Naive B cell (primary cell): ENCODE measurements at regions not wholly inside any gene's neighbourhood (a gene's known extent, or its start where the extent isn't known, plus 50 kb on each side); places are given as distances from the start of the nearest gene placed in this dataset.

ENCODE experiments used
- ATAC-seq, 2 donors: fragments of 150-1000 bp; cut with Tn5 transposase; 2 replicates each; pipeline ENCODE4 v1.10.0; 2021; ENCODE audit warnings: low read depth in 2 of 2, mild to moderate bottlenecking in 2 of 2, moderate library complexity in 2 of 2
- DNase-seq: peaks from one replicate; pipeline ENCODE4 v3.0.0; 2022
- H3K27ac Mint-ChIP-seq, 6 donors: one replicate each; pipeline ENCODE4 v1.8.0; 2020 to 2022; ENCODE audit warnings: mild to moderate bottlenecking in 6 of 6, mixed read lengths in 6 of 6, moderate library complexity in 5 of 6, inconsistent platforms in 2 of 6
- H3K27me3 Mint-ChIP-seq, 3 donors: one replicate each; pipeline ENCODE4 v1.8.0; 2021 to 2022; ENCODE audit warnings: mixed read lengths in 3 of 3, mild to moderate bottlenecking in 1 of 3
- H3K36me3 Mint-ChIP-seq, 2 donors: one replicate each; pipeline ENCODE4 v1.8.0; 2020 to 2022; ENCODE audit warnings: mixed read lengths in 2 of 2, inconsistent platforms in 1 of 2, mild to moderate bottlenecking in 1 of 2
- H3K4me1 Mint-ChIP-seq, 3 donors: one replicate each; pipeline ENCODE4 v1.8.0; 2020 to 2022; ENCODE audit warnings: mixed read lengths in 3 of 3, inconsistent platforms in 1 of 3, mild to moderate bottlenecking in 1 of 3, moderate library complexity in 1 of 3
- H3K4me3 Mint-ChIP-seq, 8 donors: one replicate each; pipeline ENCODE4 v1.8.0; 2020 to 2022; ENCODE audit warnings: mild to moderate bottlenecking in 8 of 8, mixed read lengths in 8 of 8, moderate library complexity in 8 of 8, inconsistent platforms in 2 of 8
- H3K9me3 Mint-ChIP-seq, 7 donors: one replicate each; pipeline ENCODE4 v1.8.0; 2020 to 2022; ENCODE audit warnings: mixed read lengths in 7 of 7, mild to moderate bottlenecking in 5 of 7, inconsistent platforms in 2 of 7, moderate library complexity in 1 of 7

DNA sequence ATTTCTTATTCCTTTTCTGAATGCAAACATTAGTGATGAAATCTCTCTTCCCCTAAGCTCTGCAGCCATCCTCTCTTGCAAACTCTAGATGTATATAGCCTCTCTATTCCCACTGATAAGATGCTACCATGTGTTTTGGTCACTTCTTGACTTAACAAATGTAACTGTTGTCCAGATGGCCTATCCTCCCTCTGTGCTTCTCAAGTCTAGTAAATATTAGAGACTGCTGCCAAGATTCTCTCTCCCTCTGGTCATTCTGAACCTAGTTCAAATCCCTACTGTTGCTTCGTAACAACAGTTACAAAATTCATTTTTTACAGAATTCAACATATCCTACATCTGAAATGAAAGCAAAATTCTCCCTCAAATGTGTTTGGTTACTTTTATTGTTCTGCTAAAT is 156.6 kb downstream of the TXNL1 start:
- Mint-ChIP-seq H3K9me3 (peaks cover 0 to 4% (median 0%) of the 10 kb centered on the region in 7 donors), H3K4me3 (no peak overlapping the region), H3K27ac (no peak overlapping the region), H3K4me1 (no peaks in the 10 kb centered on the region), H3K36me3 (peaks cover 0 to 2% of the 10 kb centered on the region in 2 donors), H3K27me3 (peaks cover 0 to 8% (median 0%) of the 10 kb centered on the region in 3 donors)
- ATAC-seq (no peak), DNase-seq (no peak)

DNA sequence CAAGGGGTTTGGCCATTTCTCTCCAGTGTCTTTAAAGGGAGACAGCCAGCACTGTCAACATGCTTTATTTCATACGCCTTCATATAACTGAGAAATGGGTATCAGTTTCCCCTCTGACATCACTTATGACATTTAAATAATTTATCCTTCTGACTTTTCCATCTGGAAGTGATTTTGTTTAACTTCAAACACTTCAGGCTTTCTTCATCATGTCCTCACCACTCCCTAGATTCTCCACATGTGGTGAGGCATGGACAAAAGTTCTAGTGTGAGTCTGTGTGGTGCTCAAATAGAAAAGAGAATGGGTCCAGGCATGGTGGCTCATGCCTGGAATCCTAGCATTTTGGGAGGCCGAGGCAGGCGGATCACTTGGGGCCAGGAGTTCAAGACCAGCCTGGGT is 158.6 kb downstream of the TXNL1 start:
- no peak overlapping the region for H3K4me3 Mint-ChIP-seq
- no peak for ATAC-seq
- H3K4me1 Mint-ChIP-seq = no peaks in the 10 kb centered on the region
- H3K27me3 Mint-ChIP-seq = peaks cover 0 to 8% (median 0%) of the 10 kb centered on the region in 3 donors
- H3K27ac Mint-ChIP-seq = no peak overlapping the region
- H3K36me3 Mint-ChIP-seq = peaks cover 0 to 4% of the 10 kb centered on the region in 2 donors
- DNase-seq = no peak
- peaks cover 0 to 4% (median 0%) of the 10 kb centered on the region in 7 donors for H3K9me3 Mint-ChIP-seq

DNA sequence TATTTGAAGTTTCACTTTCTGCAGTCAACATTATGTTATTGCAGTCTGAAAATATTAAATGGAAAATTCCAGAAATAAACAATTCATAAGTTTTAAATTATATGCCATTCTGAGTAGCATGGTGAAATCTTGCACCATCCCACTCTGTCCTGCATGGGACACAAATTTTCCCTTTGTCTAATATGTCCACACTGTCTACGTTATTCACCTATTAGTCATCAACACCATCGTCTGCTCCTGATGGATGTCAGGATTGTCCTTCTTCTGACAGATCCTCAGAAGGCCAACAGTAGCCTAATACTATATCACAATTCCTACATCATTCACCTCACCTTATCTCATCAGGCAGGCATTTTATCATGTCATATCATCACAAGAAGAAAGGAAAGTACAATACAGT is 163.1 kb downstream of the TXNL1 start:
- H3K27me3 Mint-ChIP-seq = no peaks in the 10 kb centered on the region
- no peaks in the 10 kb centered on the region for H3K4me1 Mint-ChIP-seq
- H3K27ac Mint-ChIP-seq = no peak overlapping the region
- H3K36me3 Mint-ChIP-seq = peaks cover 0 to 4% of the 10 kb centered on the region in 2 donors
- no peak overlapping the region for H3K4me3 Mint-ChIP-seq
- no peak for DNase-seq
- ATAC-seq = no peak
- H3K9me3 Mint-ChIP-seq = peaks cover 0 to 4% (median 0%) of the 10 kb centered on the region in 7 donors

DNA sequence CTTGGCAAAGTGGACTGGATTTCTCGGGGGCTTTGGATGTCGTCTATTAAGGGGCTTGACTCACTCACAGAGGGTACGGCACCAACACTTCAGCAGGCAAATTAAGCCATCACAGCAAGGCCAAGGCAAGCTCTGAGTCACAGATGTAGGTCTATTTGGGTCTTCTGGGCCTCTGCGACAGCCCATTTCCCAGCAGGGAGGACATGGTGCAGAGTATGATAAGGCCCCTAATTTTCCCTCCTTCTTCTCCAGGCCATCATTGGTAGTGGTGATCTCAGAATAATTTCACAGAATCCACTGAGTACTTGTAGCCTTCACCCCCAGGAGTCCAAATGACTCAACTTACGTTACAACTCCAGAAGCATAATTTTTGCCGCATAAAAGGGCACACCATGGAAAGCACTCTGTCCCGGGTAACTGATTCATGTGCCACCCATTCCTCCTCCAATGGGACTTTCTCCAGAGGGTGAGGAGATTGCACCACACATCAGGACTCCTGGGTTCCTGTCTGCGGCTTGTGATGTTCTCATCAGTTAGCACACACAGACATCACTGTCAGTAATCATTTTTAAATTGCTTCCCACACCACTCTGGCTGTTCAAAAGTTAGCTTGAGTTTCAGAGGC is 164.9 kb downstream of the TXNL1 start:
- H3K27ac Mint-ChIP-seq = no peak overlapping the region
- DNase-seq (no peak), ATAC-seq (no peak)

DNA sequence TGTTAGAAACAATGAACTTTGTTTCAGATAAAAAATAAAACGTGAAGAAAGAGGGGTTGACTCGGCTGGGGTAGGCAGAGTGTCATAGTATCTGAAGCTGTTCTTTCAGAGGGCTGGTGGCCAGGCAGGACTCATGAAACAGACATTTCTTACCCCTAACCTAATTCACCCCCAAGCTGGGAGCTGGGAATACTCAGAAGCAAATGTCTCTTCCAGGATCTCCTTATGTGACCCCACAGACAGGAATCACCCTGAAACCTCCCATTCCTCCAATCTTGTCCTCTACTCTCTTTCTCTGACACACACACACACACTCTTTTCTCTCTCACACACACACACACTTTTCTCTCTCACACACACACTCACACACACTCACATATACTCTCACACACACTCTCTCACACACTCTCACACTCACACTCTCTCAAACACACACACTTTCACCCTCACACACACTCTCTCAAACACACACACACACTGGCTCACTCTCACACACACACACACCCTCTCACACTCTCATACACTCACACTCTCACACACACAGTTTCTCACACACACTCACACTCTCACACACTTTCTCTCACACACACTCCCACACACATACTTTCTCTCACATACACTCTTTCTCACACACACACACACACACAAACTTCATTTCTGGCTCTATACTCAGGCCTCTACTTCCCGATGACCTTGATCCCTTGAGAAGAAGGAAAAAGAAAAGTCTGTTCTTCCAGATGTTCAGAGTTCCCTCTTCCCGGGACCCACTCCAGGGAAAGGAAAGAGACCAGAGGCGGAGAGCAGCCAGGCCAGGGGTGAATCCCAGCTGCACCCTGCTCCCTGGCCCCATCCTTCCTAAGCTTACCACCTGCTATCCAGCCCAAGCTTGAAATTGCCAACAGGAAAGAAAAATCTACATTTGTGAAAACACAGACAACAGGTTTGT is 167.7 kb downstream of the TXNL1 start:
- DNase-seq (no peak), ATAC-seq (no peak)
- H3K4me1 Mint-ChIP-seq = peaks cover 8 to 10% (median 10%) of the 10 kb centered on the region in 3 donors
- no peaks in the 10 kb centered on the region for H3K27me3 Mint-ChIP-seq
- peaks cover 3 to 8% (median 5%) of the 10 kb centered on the region in 7 donors for H3K9me3 Mint-ChIP-seq
- no peak overlapping the region for H3K4me3 Mint-ChIP-seq
- H3K27ac Mint-ChIP-seq = no peak overlapping the region
- H3K36me3 Mint-ChIP-seq = peaks cover 0 to 4% of the 10 kb centered on the region in 2 donors

More for the DNA sequence above, 164.9 kb downstream of the TXNL1 start:
- no peaks in the 10 kb centered on the region for H3K27me3 Mint-ChIP-seq
- H3K4me1 Mint-ChIP-seq = peaks cover 0 to under 1% (median 0%) of the 10 kb centered on the region in 3 donors
- H3K4me3 Mint-ChIP-seq = no peak overlapping the region
- H3K36me3 Mint-ChIP-seq = peaks cover 0 to 4% of the 10 kb centered on the region in 2 donors
- peaks cover 0 to 4% (median 0%) of the 10 kb centered on the region in 7 donors for H3K9me3 Mint-ChIP-seq

DNA sequence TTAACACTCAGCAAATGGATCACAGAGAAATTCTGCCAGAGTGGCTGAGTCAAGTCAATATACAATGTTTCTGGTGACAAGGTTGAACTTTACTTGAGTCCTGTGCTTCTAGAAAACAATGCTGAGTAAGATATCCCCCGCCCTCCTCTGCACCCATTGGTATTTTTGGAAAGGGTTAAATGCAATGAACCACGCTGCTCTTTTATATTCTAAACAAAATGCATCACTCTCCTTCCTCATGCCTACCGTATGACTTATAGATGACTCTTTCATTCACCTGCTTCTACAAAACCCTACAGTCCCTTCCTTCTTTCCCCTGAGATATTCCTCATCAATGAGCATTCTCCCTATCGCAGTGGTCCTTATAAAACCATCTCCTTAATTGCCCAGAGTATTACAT is 168.8 kb downstream of the TXNL1 start:
- peaks cover 8 to 10% (median 10%) of the 10 kb centered on the region in 3 donors for H3K4me1 Mint-ChIP-seq
- peaks cover 10 to 17% (median 15%) of the 10 kb centered on the region in 7 donors for H3K9me3 Mint-ChIP-seq
- no peak overlapping the region for H3K27ac Mint-ChIP-seq
- DNase-seq (no peak), ATAC-seq (no peak)
- no peaks in the 10 kb centered on the region for H3K27me3 Mint-ChIP-seq
- peaks cover 7 to 15% of the 10 kb centered on the region in 2 donors for H3K36me3 Mint-ChIP-seq
- no peak overlapping the region for H3K4me3 Mint-ChIP-seq

DNA sequence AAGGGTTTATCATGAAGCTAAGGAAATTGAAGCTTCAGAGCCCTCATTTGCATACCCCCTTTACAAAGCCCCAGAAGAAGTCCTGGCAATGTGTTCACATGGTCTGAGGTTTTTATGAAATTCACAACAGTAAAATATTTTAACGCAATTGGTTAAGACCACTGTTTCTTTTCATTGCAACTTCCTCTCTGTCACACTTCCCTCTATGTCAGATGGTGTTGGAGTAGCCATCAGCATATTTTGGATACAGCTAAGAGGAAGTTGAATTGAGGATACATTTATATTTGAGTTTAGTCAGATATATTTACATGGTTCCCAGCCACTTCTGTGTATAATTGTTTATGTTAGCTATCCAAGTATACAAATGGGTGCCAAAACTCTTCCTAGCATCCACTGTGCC is 170.0 kb downstream of the TXNL1 start:
- peaks cover 17 to 21% of the 10 kb centered on the region in 2 donors for H3K36me3 Mint-ChIP-seq
- DNase-seq = peak; percentile 1
- peaks cover 13 to 28% (median 26%) of the 10 kb centered on the region in 7 donors for H3K9me3 Mint-ChIP-seq
- H3K4me1 Mint-ChIP-seq = peaks cover 8 to 10% (median 10%) of the 10 kb centered on the region in 3 donors
- peak; percentile 60 to 68 for ATAC-seq
- H3K4me3 Mint-ChIP-seq = no peak overlapping the region
- no peaks in the 10 kb centered on the region for H3K27me3 Mint-ChIP-seq
- peak overlapping the region in 2 of 6 donors; percentile 1 to 32 for H3K27ac Mint-ChIP-seq

DNA sequence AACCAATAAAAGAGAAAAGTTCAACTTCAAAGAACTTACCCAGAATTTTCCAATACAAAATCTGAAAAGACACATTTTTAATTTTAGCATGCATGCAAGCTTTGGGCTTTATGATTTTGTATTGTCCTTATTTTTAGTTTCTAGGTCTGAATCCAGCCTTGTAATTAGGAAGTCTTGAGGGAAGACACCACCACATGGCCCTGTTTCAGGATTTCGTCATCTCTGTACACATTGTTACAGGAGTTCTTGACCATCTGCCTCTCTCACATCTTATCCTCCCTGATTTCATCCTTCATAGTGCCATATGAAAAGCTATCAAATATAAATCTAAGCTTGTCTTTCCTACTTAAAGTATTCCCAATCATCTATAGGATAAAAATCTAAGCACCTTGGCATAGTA is 176.1 kb downstream of the TXNL1 start:
- DNase-seq (no peak), ATAC-seq (no peak)
- H3K9me3 Mint-ChIP-seq = peaks cover 19 to 38% (median 32%) of the 10 kb centered on the region in 7 donors
- H3K4me1 Mint-ChIP-seq = peaks cover 3 to 17% (median 7%) of the 10 kb centered on the region in 3 donors
- peaks cover 18 to 33% of the 10 kb centered on the region in 2 donors for H3K36me3 Mint-ChIP-seq
- no peak overlapping the region for H3K4me3 Mint-ChIP-seq
- no peak overlapping the region for H3K27ac Mint-ChIP-seq
- no peaks in the 10 kb centered on the region for H3K27me3 Mint-ChIP-seq

DNA sequence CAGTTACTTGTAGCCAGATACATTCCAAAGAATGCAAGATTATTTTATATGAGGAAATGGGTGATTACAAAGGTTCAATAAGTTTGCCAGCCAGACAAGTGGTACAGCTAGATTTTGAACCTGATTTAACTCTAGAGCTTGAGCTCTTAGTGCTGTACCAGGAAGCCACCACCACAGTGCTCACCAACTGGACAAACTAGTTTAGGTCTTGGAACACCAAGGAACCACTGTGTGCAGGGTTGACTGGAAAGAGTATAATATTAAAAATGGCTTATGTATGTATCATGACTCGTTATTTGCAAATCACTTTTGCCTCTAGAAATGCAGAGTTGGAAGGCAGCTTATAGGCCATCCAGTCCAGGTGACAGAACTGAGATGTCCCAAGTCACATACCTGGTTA is 177.2 kb downstream of the TXNL1 start:
- Mint-ChIP-seq H3K4me1 (peaks cover 3 to 17% (median 7%) of the 10 kb centered on the region in 3 donors), H3K27ac (no peak overlapping the region), H3K36me3 (peaks cover 18 to 33% of the 10 kb centered on the region in 2 donors), H3K27me3 (no peaks in the 10 kb centered on the region), H3K9me3 (peaks cover 21 to 37% (median 31%) of the 10 kb centered on the region in 7 donors), H3K4me3 (no peak overlapping the region)
- no peak for DNase-seq
- no peak for ATAC-seq

DNA sequence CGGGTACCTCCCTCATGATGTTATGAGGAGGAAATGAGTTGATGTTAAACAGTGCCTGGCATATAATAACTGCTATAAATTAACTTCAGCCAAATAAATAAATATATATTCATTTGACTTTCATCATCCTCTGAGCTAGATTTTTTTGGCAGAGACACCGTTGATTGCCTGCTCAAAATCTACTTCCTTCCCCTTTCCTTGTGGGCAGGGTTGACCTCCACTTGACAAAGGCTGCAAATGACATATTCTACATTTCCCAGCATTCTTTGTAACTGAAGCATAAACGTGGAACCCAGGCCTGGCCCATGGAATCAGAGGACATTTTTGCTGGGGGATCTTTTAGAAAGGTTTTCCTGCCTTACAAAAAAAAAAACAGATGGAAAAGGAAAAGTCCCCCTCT is 177.8 kb downstream of the TXNL1 start:
- DNase-seq = no peak
- no peak for ATAC-seq
- Mint-ChIP-seq H3K27ac (no peak overlapping the region), H3K36me3 (peaks cover 18 to 28% of the 10 kb centered on the region in 2 donors), H3K9me3 (peaks cover 17 to 32% (median 25%) of the 10 kb centered on the region in 7 donors), H3K4me1 (peaks cover 3 to 17% (median 7%) of the 10 kb centered on the region in 3 donors), H3K27me3 (no peaks in the 10 kb centered on the region), H3K4me3 (no peak overlapping the region)

DNA sequence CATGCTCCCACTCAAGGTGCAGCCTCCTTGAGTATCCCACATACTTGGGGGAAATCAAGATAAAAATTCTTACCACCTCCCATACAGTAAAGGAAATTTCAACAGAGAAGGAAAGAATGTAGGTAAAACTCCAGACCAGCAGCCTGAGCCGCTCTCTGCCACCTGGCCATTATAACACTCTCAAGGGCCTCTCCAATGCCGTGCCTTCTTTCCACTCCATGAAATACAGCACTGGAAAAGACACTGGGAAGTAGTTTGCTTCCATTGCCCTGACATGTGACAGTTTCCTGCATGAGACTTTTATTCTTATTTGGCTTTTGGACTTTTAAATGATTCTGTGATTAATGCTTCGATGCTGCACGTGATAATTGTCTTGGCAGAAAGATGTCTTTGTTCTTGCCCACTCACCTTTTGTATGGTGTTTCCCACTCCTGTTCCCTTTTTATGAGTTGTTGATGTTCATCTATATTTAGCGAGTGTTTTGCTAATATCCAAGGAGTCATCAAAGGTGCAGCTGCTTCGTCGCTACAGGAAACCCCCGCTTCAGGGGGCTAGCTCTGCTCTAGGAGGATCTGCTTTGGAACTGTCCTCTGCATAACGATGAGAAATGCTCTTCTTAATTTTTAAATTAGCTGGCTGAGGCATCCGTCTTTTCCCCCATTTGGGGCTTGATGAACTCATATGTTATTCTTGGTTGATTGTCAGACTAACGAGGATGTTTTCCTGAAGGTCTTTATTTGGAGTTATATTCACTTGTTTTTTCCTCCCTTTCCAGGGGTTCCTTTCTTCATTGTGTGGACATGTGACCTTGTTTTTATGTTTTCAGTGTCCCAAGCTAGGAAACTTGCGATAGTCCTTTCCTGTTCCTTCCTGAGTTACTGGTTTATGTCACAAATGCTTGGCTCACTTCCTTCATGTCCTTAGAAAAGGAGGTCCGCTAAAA is 179.4 kb downstream of the TXNL1 start:
- Mint-ChIP-seq H3K27me3 (no peaks in the 10 kb centered on the region), H3K27ac (no peak overlapping the region), H3K4me1 (peaks cover 3 to 17% (median 7%) of the 10 kb centered on the region in 3 donors), H3K9me3 (peaks cover 7 to 16% (median 12%) of the 10 kb centered on the region in 7 donors), H3K4me3 (peak overlapping the region in 1 of 8 donors; percentile 45), H3K36me3 (peaks cover 8 to 16% of the 10 kb centered on the region in 2 donors)
- no peak for DNase-seq
- no peak for ATAC-seq

DNA sequence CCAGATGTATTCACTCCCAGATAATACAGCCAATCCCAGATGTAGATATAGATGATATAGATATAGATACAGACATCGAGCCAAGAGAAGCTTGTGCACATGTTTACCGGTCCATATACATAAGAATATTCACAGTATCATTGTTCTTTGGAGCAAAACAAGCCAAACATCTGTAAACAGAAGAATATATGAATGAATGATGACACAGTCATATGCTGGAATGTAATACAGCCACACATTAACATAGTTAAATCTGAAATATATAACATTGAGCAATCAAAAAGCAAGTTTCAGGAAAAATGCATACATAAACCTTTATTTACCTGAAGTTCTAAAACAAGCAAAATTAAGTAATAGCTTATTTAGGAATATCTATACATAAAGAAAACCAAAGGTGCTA is 182.5 kb downstream of the TXNL1 start:
- H3K27me3 Mint-ChIP-seq = no peaks in the 10 kb centered on the region
- H3K9me3 Mint-ChIP-seq = peaks cover 0 to 3% (median 1%) of the 10 kb centered on the region in 7 donors
- no peak overlapping the region for H3K4me3 Mint-ChIP-seq
- DNase-seq (no peak), ATAC-seq (no peak)
- H3K36me3 Mint-ChIP-seq = no peaks in the 10 kb centered on the region
- H3K27ac Mint-ChIP-seq = no peak overlapping the region
- H3K4me1 Mint-ChIP-seq = peaks cover 3 to 16% (median 7%) of the 10 kb centered on the region in 3 donors

DNA sequence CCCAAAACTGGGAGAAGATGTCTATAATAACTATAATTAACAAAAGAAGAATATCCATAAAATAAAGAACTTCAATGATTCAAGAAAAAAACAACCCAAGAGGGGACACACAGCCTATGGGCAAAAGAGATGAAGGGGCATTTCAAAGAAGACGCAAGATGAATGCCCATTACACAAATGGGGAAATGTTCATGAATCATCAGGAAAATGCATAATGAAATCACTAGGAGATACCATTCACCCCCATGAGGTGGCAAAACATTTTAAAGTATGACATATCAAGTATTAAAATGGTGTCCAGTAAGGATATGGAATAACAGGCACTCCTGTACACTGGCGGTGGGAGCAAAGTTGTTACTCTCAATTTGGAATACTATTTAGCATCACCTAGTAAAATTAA is 183.3 kb downstream of the TXNL1 start:
- no peak overlapping the region for H3K27ac Mint-ChIP-seq
- H3K4me3 Mint-ChIP-seq = no peak overlapping the region
- ATAC-seq (no peak), DNase-seq (no peak)
- H3K9me3 Mint-ChIP-seq = peaks cover 0 to 5% (median 1%) of the 10 kb centered on the region in 7 donors
- H3K4me1 Mint-ChIP-seq = peaks cover 0 to 8% (median 4%) of the 10 kb centered on the region in 3 donors
- no peaks in the 10 kb centered on the region for H3K36me3 Mint-ChIP-seq
- H3K27me3 Mint-ChIP-seq = no peaks in the 10 kb centered on the region
